Tibial nerve (tissue), 4 donors: ENCODE measurements at regions not wholly inside any gene's neighbourhood (a gene's known extent, or its start where the extent isn't known, plus 50 kb on each side); places are given as distances from the start of the nearest gene placed in this dataset.
"Not testable (repeated sequence)": the region's sequence is repeated elsewhere in the genome, so short reads cannot be mapped to it uniquely, and the experiment has no call there.

Source experiments
- DNase-seq, 2 donors: peaks; one replicate each; pipeline ENCODE4 v3.0.0-alpha.2; 2019; ENCODE audit warnings: low spot score in 2 of 2
- H3K27ac ChIP-seq, 4 donors: fragments of 200-600 bp; sonication (generic) in 3 of 4; one replicate each; pipeline ENCODE4 v1.5.1; 2017 to 2019; ENCODE audit warnings: mild to moderate bottlenecking in 1 of 4
- H3K27me3 ChIP-seq, 2 donors: fragments of 200-600 bp; sonication (generic) in 1 of 2; one replicate each; pipeline versions ENCODE4 v1.5.1 to v1.6.0; 2017 to 2019
- H3K36me3 ChIP-seq, 3 donors: fragments of 200-600 bp; sonication (generic); one replicate each; pipeline ENCODE4 v1.5.1; 2018 to 2019
- H3K4me1 ChIP-seq, 4 donors: fragments of 200-600 bp; sonication (generic) in 3 of 4; one replicate each; pipeline ENCODE4 v1.5.1; 2017 to 2019
- H3K4me3 ChIP-seq, 4 donors: fragments of 200-600 bp; sonication (generic) in 3 of 4; one replicate each; pipeline ENCODE4 v1.5.1; 2017 to 2019; ENCODE audit warnings: mild to moderate bottlenecking in 1 of 4, moderate library complexity in 1 of 4
- H3K9me3 ChIP-seq, 4 donors: fragments of 200-600 bp; sonication (generic) in 3 of 4; one replicate each; pipeline ENCODE4 v1.5.1; 2017 to 2019
- EP300 ChIP-seq, 2 donors: sonication (generic); formaldehyde crosslinking; IDR thresholded peaks; one replicate each; pipeline ENCODE4 v1.6.1; 2017; ENCODE audit warnings: antibody characterized with exemption in 2 of 2, mild to moderate bottlenecking in 1 of 2
- POLR2A ChIP-seq, 2 donors: fragments of 450-650 bp; IDR thresholded peaks; one replicate each; pipeline ENCODE4 v1.6.1; 2017; ENCODE audit warnings: antibody characterized with exemption in 2 of 2, mild to moderate bottlenecking in 2 of 2, moderate library complexity in 2 of 2
- WGBS, 2 donors: methylation state at CpG; one replicate each; pipeline ENCODE4 v1.1.5; 2018; 5-methylcytosine and 5-hydroxymethylcytosine counted together
- TF ChIP-seq, protein P1 (sequence below), 5 experiments: fragments of 200-600 bp in 3 of 5; fragments of 450-650 bp in 2 of 5; sonication (generic) in 3 of 5; IDR thresholded peaks; one replicate each; pipeline ENCODE4 v1.5.1; 2016 to 2019; ENCODE audit warnings: antibody characterized with exemption in 5 of 5, mild to moderate bottlenecking in 3 of 5, moderate library complexity in 2 of 5

GRCh38 chr13:44713788-44714469, 137.8 kb upstream of the TSC22D1 start:
- 36 to 48% methylated on average over 2 to 3 of the region's 3 CpGs for WGBS, 2 donors
- H3K27me3 ChIP-seq, result no peaks in the 10 kb centered on the region
- H3K9me3 ChIP-seq, result no peaks in the 10 kb centered on the region
- no peak overlapping the region for H3K4me3 ChIP-seq
- H3K36me3 ChIP-seq, result no peaks in the 10 kb centered on the region
- DNase-seq, result peak in 1 of 2 donors; percentile 9
- H3K4me1 ChIP-seq, result peaks cover 0 to 33% (median 9%) of the 10 kb centered on the region in 4 donors
- H3K27ac ChIP-seq, result peak overlapping the region in 2 of 4 donors; percentile 34 to 76
- TF ChIP-seq, protein P1, sequence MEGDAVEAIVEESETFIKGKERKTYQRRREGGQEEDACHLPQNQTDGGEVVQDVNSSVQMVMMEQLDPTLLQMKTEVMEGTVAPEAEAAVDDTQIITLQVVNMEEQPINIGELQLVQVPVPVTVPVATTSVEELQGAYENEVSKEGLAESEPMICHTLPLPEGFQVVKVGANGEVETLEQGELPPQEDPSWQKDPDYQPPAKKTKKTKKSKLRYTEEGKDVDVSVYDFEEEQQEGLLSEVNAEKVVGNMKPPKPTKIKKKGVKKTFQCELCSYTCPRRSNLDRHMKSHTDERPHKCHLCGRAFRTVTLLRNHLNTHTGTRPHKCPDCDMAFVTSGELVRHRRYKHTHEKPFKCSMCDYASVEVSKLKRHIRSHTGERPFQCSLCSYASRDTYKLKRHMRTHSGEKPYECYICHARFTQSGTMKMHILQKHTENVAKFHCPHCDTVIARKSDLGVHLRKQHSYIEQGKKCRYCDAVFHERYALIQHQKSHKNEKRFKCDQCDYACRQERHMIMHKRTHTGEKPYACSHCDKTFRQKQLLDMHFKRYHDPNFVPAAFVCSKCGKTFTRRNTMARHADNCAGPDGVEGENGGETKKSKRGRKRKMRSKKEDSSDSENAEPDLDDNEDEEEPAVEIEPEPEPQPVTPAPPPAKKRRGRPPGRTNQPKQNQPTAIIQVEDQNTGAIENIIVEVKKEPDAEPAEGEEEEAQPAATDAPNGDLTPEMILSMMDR (IDR thresholded peaks at IDR 0.05), result no peak
- no peak for TF ChIP-seq POLR2A (IDR thresholded peaks at IDR 0.05)

- peaks cover 0 to 33% (median 7%) of the 10 kb centered on the region in 4 donors for H3K4me1 ChIP-seq
- H3K4me3 ChIP-seq, result no peak overlapping the region
- DNase-seq, result no peak
- no peak overlapping the region for H3K27ac ChIP-seq
- H3K27me3 ChIP-seq, result no peaks in the 10 kb centered on the region
- peaks cover 0 to 8% (median 0%) of the 10 kb centered on the region in 4 donors for H3K9me3 ChIP-seq
- H3K36me3 ChIP-seq, result no peaks in the 10 kb centered on the region
- TF ChIP-seq POLR2A (IDR thresholded peaks at IDR 0.05) (no peak), EP300 (IDR thresholded peaks at IDR 0.05) (no peak)
- TF ChIP-seq, protein P1 (IDR thresholded peaks at IDR 0.05), result no peak
- WGBS, 2 donors, result 74 to 92% methylated on average over 1 of the region's 1 CpG
These were observed 135.6 kb upstream of the TSC22D1 start for GRCh38 chr13:44711706-44712105.

DNA sequence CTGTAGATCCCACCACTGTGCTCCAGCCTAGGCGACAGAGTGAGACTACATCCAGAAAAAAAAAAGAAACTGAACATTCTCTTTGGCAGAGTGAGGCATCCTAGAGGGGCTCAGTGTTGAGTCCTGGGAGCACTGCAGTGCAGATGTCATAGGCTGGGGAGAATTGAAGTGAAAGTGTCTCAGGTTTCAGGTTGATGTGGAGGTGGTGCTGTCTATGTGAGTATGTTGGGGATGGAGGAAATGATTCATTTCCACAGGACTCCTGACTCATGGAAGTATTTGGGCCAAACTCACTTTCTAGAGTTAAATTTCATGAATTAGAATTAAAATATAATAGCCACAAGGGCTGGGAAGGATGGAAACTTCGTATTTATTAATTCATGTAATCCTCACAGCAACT, 134.4 kb upstream of the TSC22D1 start:
- H3K36me3 ChIP-seq, result no peaks in the 10 kb centered on the region
- no peak overlapping the region for H3K27ac ChIP-seq
- peaks cover 0 to 21% (median 7%) of the 10 kb centered on the region in 4 donors for H3K4me1 ChIP-seq
- H3K9me3 ChIP-seq, result peaks cover 0 to 8% (median 0%) of the 10 kb centered on the region in 4 donors
- H3K4me3 ChIP-seq, result no peak overlapping the region
- no peak for TF ChIP-seq POLR2A (IDR thresholded peaks at IDR 0.05)
- TF ChIP-seq EP300 (IDR thresholded peaks at IDR 0.05), result no peak
- TF ChIP-seq, protein P1 (IDR thresholded peaks at IDR 0.05), result no peak
- no peaks in the 10 kb centered on the region for H3K27me3 ChIP-seq
- 64 to 69% methylated on average over 2 of the region's 2 CpGs for WGBS, 2 donors
- no peak for DNase-seq

GRCh38 chr13:44704811-44705210, 128.7 kb upstream of the TSC22D1 start:
- not testable (repeated sequence) for H3K9me3 ChIP-seq, H3K27me3 ChIP-seq, H3K4me1 ChIP-seq, DNase-seq, H3K4me3 ChIP-seq, H3K27ac ChIP-seq, H3K36me3 ChIP-seq
- 88 to 90% methylated on average over 3 of the region's 3 CpGs for WGBS, 2 donors

DNA sequence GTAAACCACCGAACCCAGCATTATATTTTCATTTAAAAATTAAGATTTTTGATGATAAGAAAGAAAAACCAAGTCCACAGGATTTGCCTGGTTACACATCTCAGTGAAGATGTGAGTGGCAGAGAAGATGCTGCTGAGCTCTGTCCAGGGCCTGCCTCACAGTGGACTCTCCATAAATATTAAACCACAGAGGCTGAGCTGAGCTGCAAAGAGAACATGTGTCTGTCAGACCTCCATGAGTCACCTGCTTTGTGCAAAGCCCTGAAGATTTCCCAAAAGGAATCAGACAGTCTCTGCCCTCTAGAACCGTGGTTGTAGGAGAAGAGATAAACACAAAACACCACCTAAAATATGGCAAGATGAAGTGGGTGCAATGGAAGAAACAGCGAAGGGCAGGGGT, 127.2 kb upstream of the TSC22D1 start:
- no peaks in the 10 kb centered on the region for H3K4me1 ChIP-seq
- H3K27me3 ChIP-seq, result no peaks in the 10 kb centered on the region
- TF ChIP-seq, protein P1 (IDR thresholded peaks at IDR 0.05), result no peak
- TF ChIP-seq EP300 (IDR thresholded peaks at IDR 0.05) (no peak), POLR2A (IDR thresholded peaks at IDR 0.05) (no peak)
- 75 to 88% methylated on average over 3 of the region's 3 CpGs for WGBS, 2 donors
- no peaks in the 10 kb centered on the region for H3K36me3 ChIP-seq
- H3K27ac ChIP-seq, result no peak overlapping the region
- DNase-seq, result no peak
- H3K4me3 ChIP-seq, result no peak overlapping the region
- H3K9me3 ChIP-seq, result peaks cover 0 to 8% (median 0%) of the 10 kb centered on the region in 4 donors
